ENCODE measurements at regions not wholly inside any gene's neighbourhood (a gene's known extent, or its start where the extent isn't known, plus 50 kb on each side); places are given as distances from the start of the nearest gene placed in this dataset.
"Not testable (repeated sequence)": the region's sequence is repeated elsewhere in the genome, so short reads cannot be mapped to it uniquely, and the experiment has no call there.

DNA sequence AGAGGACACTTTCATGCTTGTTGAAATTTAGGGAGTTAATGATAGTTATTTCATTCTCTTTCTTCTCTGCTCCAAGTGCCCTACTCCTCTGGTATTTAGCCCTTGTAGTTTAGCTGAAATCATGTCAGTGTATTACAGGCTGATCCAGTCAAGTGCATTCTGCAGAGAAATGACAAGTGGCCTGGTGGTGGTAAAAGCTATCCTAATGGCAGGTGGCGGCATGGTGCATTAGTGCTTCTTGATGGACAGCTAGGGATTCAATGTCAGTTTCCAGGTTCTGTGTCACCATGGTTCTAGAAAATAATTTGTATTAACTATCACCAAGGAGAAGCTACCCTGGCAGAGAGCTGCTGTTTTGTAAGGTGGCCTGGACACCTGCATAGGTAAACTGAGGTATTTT is 90.0 kb upstream of the BNIP2 start:
- peaks cover 5% of the 10 kb centered on the region for H3K4me1 ChIP-seq (ENCODE audit: control insufficient read depth, insufficient read depth, low read length, poor library complexity, severe bottlenecking)
- DNase-seq = no peak
- no peak for ATAC-seq (ENCODE audit: low read depth in 2 of 2)
- H3K4me3 ChIP-seq (ENCODE audit: low read depth, low read length) = no peak overlapping the region
- H3K9me3 Mint-ChIP-seq = peaks cover 3 to 13% (median 4%) of the 10 kb centered on the region in 7 donors
- H3K4me1 Mint-ChIP-seq = peaks cover 0 to 12% (median 10%) of the 10 kb centered on the region in 4 donors
- H3K36me3 Mint-ChIP-seq = peaks cover 8% of the 10 kb centered on the region
- H3K27ac ChIP-seq (ENCODE audit: insufficient read depth, low read length, poor library complexity, severe bottlenecking) = no peak overlapping the region
- H3K27ac Mint-ChIP-seq = no peak overlapping the region
- peaks cover 0 to 2% of the 10 kb centered on the region in 2 experiments for H3K9me3 ChIP-seq (ENCODE audit: control insufficient read depth in 2 of 2, low read length in 2 of 2)
- H3K27me3 ChIP-seq (ENCODE audit: control insufficient read depth, insufficient read depth, low read length) = no peaks in the 10 kb centered on the region
- H3K36me3 ChIP-seq (ENCODE audit: control insufficient read depth, insufficient read depth, low read length) = no peaks in the 10 kb centered on the region
- no peak overlapping the region for H3K4me3 Mint-ChIP-seq
- peaks cover 24% of the 10 kb centered on the region for H3K27me3 Mint-ChIP-seq

DNA sequence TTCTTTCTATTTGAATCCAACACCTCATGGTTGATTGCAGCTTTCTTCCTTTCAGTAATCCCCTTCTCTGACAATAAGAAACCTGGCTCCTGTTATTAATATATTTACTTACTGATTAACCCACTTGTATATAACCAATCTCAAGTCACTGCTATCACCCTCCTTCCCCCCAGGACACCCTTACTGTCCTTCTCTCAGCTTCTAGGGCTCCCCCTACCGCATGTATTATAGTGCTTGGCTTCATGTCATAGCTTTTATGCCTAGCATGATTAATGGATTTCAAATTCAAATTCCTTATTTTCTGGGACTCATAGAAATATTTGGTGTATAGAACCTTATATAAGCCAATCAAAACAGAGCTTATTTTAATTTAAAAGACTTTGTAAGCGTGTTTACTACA is 75.7 kb upstream of the BNIP2 start:
- H3K27ac Mint-ChIP-seq = no peak overlapping the region
- ATAC-seq (ENCODE audit: low read depth in 2 of 2) = no peak
- Histone ChIP-seq H3K27ac (ENCODE audit: insufficient read depth, low read length, poor library complexity, severe bottlenecking) (no peak overlapping the region), H3K27me3 (ENCODE audit: control insufficient read depth, insufficient read depth, low read length) (peaks cover 11% of the 10 kb centered on the region), H3K36me3 (ENCODE audit: control insufficient read depth, insufficient read depth, low read length) (no peaks in the 10 kb centered on the region), H3K4me3 (ENCODE audit: low read depth, low read length) (no peak overlapping the region), H3K9me3 (ENCODE audit: control insufficient read depth in 2 of 2, low read length in 2 of 2) (no peaks in the 10 kb centered on the region), H3K4me1 (ENCODE audit: control insufficient read depth, insufficient read depth, low read length, poor library complexity, severe bottlenecking) (peaks cover 5% of the 10 kb centered on the region)
- H3K27me3 Mint-ChIP-seq = peaks cover 20% of the 10 kb centered on the region
- no peaks in the 10 kb centered on the region for H3K9me3 Mint-ChIP-seq
- no peak for DNase-seq
- H3K4me1 Mint-ChIP-seq = peaks cover 5 to 8% (median 8%) of the 10 kb centered on the region in 4 donors
- H3K4me3 Mint-ChIP-seq = no peak overlapping the region
- no peaks in the 10 kb centered on the region for H3K36me3 Mint-ChIP-seq

DNA sequence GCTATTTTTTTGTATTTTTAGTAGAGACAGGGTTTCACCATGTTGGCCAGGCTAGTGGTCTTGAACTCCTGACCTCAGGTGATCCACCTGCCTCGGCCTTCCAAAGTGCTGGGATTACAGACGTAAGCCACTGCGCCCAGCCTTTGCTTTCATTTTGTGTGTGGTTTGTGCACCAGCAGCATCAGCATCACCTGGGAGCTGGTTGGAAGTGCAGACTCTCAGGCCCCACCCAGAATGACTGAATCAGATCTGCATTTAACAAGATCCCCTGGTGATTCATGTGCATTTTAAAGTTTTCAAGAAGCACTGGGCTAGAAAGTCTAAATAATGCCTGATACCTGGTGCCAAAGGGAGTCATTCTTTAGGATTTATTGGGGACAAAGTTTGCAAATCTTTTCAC is 73.4 kb upstream of the BNIP2 start:
- no peak for ATAC-seq (ENCODE audit: low read depth in 2 of 2)
- Mint-ChIP-seq H3K4me1 (peaks cover 5 to 8% (median 8%) of the 10 kb centered on the region in 4 donors), H3K27ac (no peak overlapping the region), H3K4me3 (no peak overlapping the region), H3K9me3 (no peaks in the 10 kb centered on the region), H3K36me3 (no peaks in the 10 kb centered on the region), H3K27me3 (peaks cover 20% of the 10 kb centered on the region)
- Histone ChIP-seq H3K9me3 (ENCODE audit: control insufficient read depth in 2 of 2, low read length in 2 of 2) (no peaks in the 10 kb centered on the region), H3K27me3 (ENCODE audit: control insufficient read depth, insufficient read depth, low read length) (peaks cover 11% of the 10 kb centered on the region), H3K4me1 (ENCODE audit: control insufficient read depth, insufficient read depth, low read length, poor library complexity, severe bottlenecking) (peaks cover 5% of the 10 kb centered on the region), H3K36me3 (ENCODE audit: control insufficient read depth, insufficient read depth, low read length) (no peaks in the 10 kb centered on the region), H3K27ac (ENCODE audit: insufficient read depth, low read length, poor library complexity, severe bottlenecking) (no peak overlapping the region), H3K4me3 (ENCODE audit: low read depth, low read length) (no peak overlapping the region)
- no peak for DNase-seq

DNA sequence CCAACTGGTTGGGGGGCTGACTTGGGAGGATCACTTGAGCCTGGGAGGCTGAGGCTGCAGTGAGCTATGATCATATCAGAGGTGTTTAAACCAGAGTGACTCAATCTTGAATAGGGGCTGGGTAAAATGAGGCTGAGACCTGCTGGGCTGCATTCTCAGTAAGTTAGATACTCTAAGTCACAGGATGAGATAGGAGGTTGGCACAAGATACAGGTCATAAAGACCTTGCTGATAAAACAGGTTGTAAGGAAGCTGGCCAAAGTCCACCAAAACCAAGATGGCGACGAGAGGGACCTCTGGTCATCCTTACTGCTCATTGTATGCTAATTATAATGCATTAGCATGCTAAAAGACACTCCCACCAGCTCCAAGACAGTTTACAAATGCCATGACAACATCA is 71.1 kb upstream of the BNIP2 start:
- not testable (repeated sequence) for H3K27ac ChIP-seq (ENCODE audit: insufficient read depth, low read length, poor library complexity, severe bottlenecking); H3K27ac Mint-ChIP-seq; H3K9me3 Mint-ChIP-seq; H3K27me3 ChIP-seq (ENCODE audit: control insufficient read depth, insufficient read depth, low read length); H3K4me1 Mint-ChIP-seq; H3K36me3 Mint-ChIP-seq; DNase-seq; ATAC-seq (ENCODE audit: low read depth in 2 of 2); H3K4me1 ChIP-seq (ENCODE audit: control insufficient read depth, insufficient read depth, low read length, poor library complexity, severe bottlenecking); H3K9me3 ChIP-seq (ENCODE audit: control insufficient read depth in 2 of 2, low read length in 2 of 2); H3K36me3 ChIP-seq (ENCODE audit: control insufficient read depth, insufficient read depth, low read length); H3K4me3 Mint-ChIP-seq; H3K4me3 ChIP-seq (ENCODE audit: low read depth, low read length)
- peaks cover 24% of the 10 kb centered on the region for H3K27me3 Mint-ChIP-seq

GRCh38 chr15:59751552-59752413 is 62.7 kb upstream of the BNIP2 start:
- DNase-seq (peak in 2 of 3 donors; percentile 76 to 77), ATAC-seq (ENCODE audit: low read depth in 2 of 2) (peak; percentile 91 to 95)
- Mint-ChIP-seq H3K9me3 (no peaks in the 10 kb centered on the region), H3K36me3 (no peaks in the 10 kb centered on the region), H3K4me1 (peaks cover 11 to 16% (median 13%) of the 10 kb centered on the region in 4 donors), H3K4me3 (peak overlapping the region in 1 of 4 donors; percentile 1), H3K27me3 (peaks cover 9% of the 10 kb centered on the region), H3K27ac (peak overlapping the region in 2 of 3 donors; percentile 11 to 87)
- H3K4me3 ChIP-seq (ENCODE audit: low read depth, low read length) = no peak overlapping the region
- peaks cover 6% of the 10 kb centered on the region for H3K4me1 ChIP-seq (ENCODE audit: control insufficient read depth, insufficient read depth, low read length, poor library complexity, severe bottlenecking)
- no peaks in the 10 kb centered on the region for H3K36me3 ChIP-seq (ENCODE audit: control insufficient read depth, insufficient read depth, low read length)
- H3K27ac ChIP-seq (ENCODE audit: insufficient read depth, low read length, poor library complexity, severe bottlenecking) = no peak overlapping the region
- H3K27me3 ChIP-seq (ENCODE audit: control insufficient read depth, insufficient read depth, low read length) = peaks cover 2% of the 10 kb centered on the region
- no peaks in the 10 kb centered on the region for H3K9me3 ChIP-seq (ENCODE audit: control insufficient read depth in 2 of 2, low read length in 2 of 2)

- Mint-ChIP-seq H3K9me3 (peaks cover 0 to 9% (median 5%) of the 10 kb centered on the region in 7 donors), H3K27me3 (peaks cover 15% of the 10 kb centered on the region), H3K4me3 (no peak overlapping the region), H3K4me1 (peaks cover under 1 to 2% (median 1%) of the 10 kb centered on the region in 4 donors), H3K27ac (no peak overlapping the region), H3K36me3 (peaks cover 3% of the 10 kb centered on the region)
- Histone ChIP-seq H3K27me3 (ENCODE audit: control insufficient read depth, insufficient read depth, low read length) (peaks cover 23% of the 10 kb centered on the region), H3K4me1 (ENCODE audit: control insufficient read depth, insufficient read depth, low read length, poor library complexity, severe bottlenecking) (peaks cover 1% of the 10 kb centered on the region), H3K9me3 (ENCODE audit: control insufficient read depth in 2 of 2, low read length in 2 of 2) (peaks cover 9 to 19% of the 10 kb centered on the region in 2 experiments), H3K4me3 (ENCODE audit: low read depth, low read length) (no peak overlapping the region), H3K36me3 (ENCODE audit: control insufficient read depth, insufficient read depth, low read length) (no peaks in the 10 kb centered on the region), H3K27ac (ENCODE audit: insufficient read depth, low read length, poor library complexity, severe bottlenecking) (no peak overlapping the region)
- DNase-seq (no peak), ATAC-seq (ENCODE audit: low read depth in 2 of 2) (no peak)
Measured at GRCh38 chr15:59746777-59747176, 57.7 kb upstream of the BNIP2 start.

DNA sequence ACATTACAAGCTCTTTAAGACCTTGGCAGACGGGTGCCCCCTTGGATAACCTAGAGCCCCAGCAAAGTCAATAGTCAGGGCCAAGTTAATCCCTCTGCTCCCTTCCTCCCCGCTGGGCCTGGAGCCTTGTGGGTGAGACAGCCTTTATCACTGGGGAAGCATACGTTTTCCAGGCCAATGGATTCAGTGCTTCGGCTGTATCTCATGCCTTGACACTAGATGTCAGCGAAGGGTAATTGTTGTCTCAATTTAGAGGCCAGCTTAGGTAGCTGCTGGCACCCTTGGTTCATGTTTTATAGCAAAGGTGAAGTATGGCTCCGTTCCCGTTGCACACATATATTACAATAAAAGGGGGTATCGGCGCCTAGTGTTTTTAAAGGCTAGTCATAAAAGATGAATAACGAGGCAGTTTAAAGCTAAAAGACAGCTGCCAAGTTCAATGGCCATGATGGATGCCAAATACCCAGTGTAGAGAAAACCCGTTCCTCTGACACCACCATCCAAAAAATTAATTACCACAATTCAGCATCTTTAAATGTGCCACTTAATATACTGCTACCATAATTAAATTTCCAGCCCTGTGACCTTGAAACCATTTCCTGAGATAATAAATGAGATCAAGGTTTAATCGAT is 52.3 kb upstream of the BNIP2 start:
- no peaks in the 10 kb centered on the region for H3K36me3 ChIP-seq (ENCODE audit: control insufficient read depth, insufficient read depth, low read length)
- H3K4me1 Mint-ChIP-seq = no peaks in the 10 kb centered on the region
- H3K27ac Mint-ChIP-seq = no peak overlapping the region
- H3K27me3 Mint-ChIP-seq = peaks cover 22% of the 10 kb centered on the region
- peaks cover 21% of the 10 kb centered on the region for H3K27me3 ChIP-seq (ENCODE audit: control insufficient read depth, insufficient read depth, low read length)
- H3K4me1 ChIP-seq (ENCODE audit: control insufficient read depth, insufficient read depth, low read length, poor library complexity, severe bottlenecking) = no peaks in the 10 kb centered on the region
- no peak overlapping the region for H3K4me3 Mint-ChIP-seq
- no peak overlapping the region for H3K27ac ChIP-seq (ENCODE audit: insufficient read depth, low read length, poor library complexity, severe bottlenecking)
- H3K36me3 Mint-ChIP-seq = peaks cover 3% of the 10 kb centered on the region
- peaks cover 9 to 19% of the 10 kb centered on the region in 2 experiments for H3K9me3 ChIP-seq (ENCODE audit: control insufficient read depth in 2 of 2, low read length in 2 of 2)
- H3K4me3 ChIP-seq (ENCODE audit: low read depth, low read length) = no peak overlapping the region
- peak in 1 of 3 donors; percentile 34 for DNase-seq
- ATAC-seq (ENCODE audit: low read depth in 2 of 2) = no peak
- H3K9me3 Mint-ChIP-seq = peaks cover 0 to 9% (median 5%) of the 10 kb centered on the region in 7 donors
